Stimulated activated CD4-positive, alpha-beta T cell treated with anti-CD3 and anti-CD28 coated beads, Interleukin-2, amount 100 ng/mL, for 4 hours (primary cell): ENCODE measurements at regions not wholly inside any gene's neighbourhood (a gene's known extent, or its start where the extent isn't known, plus 50 kb on each side); places are given as distances from the start of the nearest gene placed in this dataset.

Source experiments
- DNase-seq: peaks from one replicate; pipeline ENCODE4 v3.0.0-alpha.2; 2020; ENCODE audit warnings: low read depth

DNA sequence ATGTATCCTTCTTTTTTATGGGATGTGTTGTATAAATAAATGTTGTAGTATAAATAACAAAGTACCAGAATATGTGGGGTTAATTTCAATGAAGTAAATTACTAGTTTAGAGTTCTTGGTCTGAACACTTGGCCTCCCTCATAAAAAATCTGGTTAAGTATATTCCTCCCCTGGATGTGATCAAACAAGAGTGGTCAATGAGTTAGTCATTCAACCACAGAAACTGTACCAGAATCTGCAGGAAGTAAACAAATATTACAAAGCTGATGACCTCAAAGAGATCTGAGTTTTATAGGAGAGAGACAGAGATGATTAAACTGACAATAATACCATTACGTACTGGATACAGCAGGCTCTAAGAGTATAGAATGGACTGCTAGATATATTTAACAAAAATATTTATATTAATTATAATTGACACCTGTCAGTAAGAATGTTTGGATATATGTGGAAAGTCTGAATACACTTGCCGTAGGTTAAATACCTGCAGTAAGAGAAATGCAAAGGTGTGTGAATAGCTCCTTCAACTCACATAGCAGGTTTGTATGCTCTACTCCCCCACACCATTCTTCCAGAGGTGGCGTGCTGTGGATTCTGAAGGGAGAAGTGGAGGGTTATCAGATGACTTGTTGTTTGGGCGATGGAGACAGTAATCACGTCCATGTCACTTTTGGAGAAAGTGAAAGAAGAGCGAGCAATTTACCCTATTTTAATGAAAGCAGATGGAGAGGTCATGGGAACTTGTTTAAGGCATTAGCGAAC, 108.3 kb upstream of the LRATD1 start:
- DNase-seq: no peak

DNA sequence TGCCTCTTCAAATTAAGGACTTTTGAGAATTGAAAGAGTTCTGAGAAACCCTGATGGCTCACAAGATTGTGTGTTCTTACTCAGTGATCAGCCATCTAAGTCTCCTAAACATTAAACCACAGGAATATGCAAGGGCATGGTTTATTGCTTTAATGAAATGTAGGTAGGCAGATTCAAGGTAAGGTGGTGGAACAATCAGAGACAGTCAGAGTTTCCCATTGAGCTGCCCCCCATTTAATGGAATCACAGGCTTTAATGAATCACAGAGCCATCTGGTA, 107.8 kb upstream of the LRATD1 start:
- no peak for DNase-seq

DNA sequence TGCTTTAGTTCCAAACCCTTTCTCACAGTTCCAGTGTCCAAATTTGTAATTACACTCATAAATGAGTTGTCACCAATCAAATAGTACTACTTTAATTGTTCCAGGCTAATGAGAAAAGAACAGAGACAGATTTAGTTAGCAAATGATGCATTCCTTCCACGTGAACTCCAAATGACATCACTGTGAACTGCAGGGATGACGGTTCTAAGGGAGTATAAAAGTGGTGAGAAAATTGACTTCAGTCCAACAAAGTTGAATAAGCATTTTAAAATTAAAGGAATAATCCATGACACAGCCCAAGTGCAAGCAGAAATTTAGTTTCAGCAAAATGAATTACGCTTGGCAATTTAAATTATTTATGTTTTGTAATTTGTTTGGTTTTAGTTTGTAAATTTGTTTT, 102.0 kb upstream of the LRATD1 start:
- DNase-seq: no peak

DNA sequence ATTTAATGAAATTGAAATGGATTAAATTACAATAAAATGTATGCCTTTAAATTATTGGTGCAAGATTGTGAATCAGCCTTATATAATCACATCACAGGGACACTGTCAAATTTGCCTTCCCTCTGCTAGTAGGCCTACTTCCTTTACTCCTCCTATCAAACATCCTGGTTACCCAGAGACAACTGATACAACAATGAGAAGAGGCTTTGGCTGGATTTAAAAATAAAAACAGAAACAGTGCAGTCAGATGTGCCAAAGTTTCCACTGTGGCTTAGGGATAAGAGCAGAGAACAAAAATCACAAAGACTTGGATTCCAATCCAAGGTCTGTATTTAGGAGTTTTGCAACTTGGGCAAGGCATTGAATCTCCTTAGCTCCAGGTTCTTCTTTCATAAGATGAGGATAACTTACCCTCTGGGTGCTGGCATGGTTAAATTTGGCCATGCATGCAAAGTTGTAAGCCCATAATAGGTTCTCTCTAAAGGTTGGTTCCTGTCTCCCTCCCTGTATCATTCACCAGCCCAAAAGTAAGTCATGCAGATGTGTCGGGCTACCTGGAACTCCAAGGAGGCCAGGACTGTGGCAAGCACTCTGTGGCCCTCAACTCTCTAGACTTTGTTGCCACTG, 99.3 kb upstream of the LRATD1 start:
- no peak for DNase-seq

DNA sequence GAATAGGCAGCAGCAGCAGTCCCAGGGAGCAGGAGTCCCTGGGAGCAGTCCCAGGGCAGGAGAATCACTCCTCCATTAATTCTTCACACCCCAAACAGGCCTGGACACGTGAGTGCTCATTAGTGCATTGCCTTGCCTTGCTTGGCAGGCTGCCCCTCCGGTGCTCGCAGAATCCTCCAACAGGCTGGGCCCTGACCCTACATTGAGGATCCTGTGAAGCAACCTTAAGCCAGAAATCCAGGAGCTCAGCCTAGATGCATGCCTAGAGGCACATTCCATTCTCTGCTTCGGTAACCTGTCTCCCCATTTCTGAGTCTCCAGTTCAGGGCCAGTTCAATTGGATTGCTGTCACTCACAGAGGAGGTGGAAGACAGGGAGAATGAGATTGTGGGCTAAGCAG, 97.4 kb upstream of the LRATD1 start:
- DNase-seq: no peak

DNA sequence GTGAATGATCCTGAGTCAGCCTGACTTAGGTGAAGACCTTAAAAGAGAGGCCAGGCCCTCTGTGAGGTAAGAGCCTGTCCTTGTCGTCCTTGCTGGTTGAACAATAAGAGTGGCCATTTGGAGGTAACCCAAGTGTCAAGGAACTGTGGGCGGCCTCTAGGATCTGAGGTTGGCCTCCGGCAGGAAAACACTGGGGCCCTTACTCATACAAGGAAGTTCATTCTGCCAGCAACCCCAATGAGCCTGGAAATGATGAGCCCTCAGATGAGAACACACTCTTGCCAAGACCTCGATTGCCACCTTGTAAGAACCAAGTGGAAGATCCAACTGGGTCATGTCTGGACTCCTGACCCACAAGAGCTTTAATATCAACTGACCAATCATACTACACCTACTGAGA, 95.5 kb upstream of the LRATD1 start:
- no peak for DNase-seq

DNA sequence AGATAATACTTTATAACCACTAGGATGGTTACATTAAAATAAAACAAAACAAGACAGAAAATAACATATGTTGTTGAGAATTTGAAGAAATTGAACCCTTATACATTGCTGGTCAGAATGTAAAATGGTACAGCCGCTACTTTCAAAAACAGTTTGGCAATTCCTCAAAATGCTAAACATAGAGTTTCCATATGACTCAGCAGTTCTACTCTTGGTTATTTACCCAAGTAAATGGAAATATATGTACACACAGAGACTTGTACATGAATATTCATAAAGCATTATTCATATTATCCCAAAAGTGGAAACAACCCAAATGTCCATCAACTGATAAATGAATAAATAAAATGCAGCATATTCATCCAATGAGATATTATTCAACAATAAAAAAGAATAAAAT, 92.5 kb upstream of the LRATD1 start:
- DNase-seq: no peak

DNA sequence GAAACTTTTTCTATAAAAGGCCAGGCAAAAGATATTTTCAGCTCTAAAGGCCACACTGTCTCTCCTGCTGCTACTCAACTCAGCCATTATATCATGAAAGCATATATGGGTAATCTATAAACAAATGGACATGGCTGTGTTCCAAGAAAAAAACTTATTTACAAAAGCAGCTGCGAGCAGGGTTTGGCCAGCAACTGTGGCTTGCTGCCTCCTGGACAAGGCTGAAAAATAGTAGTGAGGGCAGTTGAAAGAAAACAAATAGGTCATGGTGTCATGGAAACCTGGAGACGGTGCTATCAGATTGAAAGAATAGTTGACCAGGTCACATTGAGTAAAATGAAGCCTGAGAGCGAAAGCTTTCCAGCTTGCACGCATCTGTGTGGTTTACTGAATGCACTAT, 89.2 kb upstream of the LRATD1 start:
- no peak for DNase-seq

DNA sequence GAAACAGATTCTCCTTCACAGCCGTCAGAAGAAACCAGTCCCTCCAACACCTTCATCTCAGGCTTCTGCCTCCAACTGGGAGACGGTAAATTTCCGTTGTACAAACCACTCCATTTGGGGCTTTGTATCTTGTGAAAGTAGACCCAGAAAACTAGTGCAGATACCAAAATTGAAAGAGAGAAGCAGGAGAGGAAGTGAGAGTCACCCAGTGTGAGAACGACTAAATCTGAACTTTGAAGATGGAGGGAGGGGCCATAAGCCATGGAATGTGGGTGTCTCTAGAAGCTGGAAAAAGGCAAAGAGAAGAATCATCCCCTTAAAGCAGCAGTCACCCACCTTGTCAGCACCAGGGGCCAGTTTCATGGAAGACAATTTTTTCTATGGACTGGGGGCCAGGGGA, 88.3 kb upstream of the LRATD1 start:
- DNase-seq: no peak

DNA sequence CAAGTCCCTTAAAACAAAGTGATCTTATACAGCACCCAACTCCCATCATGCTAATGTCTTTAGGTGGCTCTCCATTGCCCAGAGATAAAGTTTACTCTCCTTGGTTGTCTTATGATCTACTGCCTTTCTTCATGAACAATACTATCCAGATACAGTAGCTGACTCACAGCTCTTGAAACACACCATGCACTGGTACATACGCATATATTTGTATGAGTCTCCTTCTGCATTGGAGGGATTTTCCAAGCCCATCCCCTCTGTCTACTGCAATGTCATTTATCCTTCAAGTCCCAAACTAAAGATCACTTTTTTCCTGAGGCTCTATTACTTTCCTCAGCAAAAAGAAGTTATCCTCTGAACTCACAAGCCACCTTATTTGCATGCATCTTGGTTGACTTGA, 84.7 kb upstream of the LRATD1 start:
- no peak for DNase-seq

DNA sequence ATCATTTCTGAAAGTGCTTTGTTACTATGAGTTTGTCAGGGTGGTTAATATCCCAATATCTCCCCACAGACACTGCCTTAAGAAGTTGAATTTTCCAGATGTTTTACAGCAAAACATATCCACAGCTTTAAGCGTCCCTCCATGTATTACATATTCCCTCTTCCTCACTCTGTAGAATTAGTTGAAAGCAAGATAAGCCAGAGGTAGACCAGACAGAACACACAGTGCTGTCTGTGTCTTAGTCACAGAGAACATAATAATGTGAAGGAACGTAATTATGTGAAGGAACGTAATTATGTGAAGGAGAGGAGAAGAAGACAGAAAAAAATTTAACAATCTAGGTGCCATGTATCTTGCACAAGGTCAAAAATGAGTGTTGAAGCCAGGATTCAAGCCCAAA, 81.9 kb upstream of the LRATD1 start:
- no peak for DNase-seq

DNA sequence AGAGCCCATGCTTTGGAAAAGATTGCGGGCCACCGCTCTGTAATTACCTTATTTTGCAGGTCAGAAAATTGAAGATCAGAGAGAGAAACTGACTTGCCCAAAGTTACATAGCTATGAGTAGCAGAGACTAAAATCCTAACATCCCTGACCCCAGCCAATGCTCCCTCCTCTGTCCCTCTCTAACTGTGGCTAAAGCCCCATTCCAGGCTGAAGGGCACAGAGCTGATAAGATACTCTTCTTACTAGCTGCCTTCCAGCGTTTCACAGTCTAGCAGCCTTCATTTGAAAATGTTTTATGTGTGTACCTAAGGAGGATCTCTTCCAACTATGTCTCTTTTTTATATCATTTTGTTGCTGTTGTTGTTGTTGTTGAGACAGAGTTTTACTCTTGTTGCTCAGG, 81.4 kb upstream of the LRATD1 start:
- DNase-seq: no peak

DNA sequence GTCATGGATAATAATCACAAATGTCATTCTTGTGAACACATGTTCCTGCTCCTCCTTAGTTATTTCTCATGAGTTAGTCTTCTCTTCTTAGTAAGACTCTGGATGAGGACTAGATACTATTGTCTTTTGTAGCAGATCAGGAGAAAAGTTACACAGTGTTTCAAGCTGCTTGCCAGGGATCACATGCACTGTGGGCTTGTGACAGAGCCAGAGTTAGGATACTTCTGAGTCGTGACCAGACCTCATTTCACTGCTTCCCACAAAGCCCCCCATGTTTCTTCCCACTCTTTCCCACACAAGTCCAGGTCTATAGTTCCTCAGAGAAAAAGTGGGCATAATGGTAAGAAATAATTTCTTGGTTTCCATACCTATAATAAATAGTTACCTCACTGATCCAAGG, 80.2 kb upstream of the LRATD1 start:
- DNase-seq: no peak

DNA sequence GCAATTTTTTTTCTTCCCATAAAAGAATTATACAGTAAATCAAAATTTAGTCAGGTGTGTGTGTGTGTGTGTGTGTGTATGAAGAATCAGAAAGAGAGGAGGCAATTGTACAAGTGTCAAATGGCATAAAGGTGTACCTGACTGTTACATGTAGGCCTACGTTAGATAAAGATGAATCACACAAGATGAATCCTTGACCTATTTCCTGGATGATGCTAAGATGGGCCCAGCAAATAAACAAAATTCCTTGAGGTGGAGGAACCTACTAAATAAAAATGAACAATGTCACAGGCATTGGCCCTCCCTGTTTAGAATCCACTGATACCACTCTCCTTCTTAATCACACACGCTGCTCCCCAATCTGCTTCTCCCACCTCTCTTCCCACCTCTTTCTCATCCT, 79.7 kb upstream of the LRATD1 start:
- DNase-seq: no peak

DNA sequence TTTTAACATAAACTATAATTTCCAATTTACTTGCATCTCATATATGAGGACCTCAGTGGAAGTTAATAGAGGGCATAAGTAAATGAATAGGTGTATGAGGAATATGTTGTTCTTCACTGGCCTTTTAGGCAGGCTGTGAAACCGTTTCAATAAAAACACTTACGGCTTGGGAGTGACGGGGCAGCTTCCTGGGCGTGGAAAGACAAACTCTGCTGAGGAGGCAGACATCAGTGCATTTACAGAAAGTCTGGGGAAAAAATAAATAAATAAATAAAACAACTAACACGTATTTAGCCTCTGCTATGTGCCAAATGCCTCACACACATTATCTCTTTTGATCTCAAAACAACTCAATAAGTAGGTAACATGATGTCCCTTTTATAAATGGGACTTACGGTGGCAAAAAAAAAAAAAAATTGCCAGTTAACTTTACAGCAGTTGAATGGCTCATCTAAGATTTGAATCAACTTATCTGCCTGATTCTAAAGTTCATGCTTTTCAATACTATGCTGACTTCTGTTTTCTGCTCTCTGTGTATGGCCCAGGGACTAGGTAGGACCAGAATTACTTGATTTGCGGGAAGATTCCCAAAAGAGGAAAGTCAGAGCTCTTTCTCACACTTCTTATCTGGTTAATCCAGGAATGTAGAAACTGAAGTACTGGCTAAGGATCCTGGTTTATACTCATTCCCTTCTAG, 77.5 kb upstream of the LRATD1 start:
- no peak for DNase-seq

DNA sequence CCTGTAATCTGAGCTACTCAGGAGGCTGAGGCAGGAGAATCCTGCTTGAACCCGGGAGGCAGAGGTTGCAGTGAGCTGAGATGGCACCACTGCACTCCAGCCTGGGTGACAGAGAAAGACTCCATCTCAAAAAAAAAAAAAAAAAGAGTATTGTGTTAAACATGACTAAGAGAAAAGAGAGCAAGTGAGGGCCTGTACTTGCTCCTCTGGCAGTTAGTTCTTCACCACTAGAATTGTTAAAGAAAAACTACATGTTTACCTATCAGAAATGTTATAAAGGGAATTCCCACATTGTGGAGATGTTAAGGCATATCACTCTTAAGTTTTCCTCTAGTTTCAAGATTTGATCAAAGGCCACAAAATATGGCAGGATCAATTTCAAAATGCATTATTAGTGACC, 75.4 kb upstream of the LRATD1 start:
- no peak for DNase-seq

DNA sequence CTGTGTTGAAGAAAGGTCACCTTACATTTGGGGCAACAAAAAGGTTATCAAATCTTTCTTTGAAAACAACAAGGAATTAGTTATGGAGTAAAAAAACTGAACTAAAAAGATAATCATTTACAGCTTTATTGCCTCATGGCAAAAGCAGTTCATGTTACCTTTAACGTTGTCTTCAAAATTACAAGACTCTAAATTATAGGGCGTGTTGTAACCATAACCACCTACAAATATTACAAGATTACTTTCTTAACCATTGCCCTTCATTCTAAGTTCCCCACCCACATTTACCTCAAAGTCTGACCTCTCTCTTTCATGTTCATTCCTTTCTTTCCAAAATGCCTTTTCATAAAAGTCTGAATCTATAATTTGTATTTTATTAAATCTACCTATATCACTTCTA, 74.6 kb upstream of the LRATD1 start:
- no peak for DNase-seq

DNA sequence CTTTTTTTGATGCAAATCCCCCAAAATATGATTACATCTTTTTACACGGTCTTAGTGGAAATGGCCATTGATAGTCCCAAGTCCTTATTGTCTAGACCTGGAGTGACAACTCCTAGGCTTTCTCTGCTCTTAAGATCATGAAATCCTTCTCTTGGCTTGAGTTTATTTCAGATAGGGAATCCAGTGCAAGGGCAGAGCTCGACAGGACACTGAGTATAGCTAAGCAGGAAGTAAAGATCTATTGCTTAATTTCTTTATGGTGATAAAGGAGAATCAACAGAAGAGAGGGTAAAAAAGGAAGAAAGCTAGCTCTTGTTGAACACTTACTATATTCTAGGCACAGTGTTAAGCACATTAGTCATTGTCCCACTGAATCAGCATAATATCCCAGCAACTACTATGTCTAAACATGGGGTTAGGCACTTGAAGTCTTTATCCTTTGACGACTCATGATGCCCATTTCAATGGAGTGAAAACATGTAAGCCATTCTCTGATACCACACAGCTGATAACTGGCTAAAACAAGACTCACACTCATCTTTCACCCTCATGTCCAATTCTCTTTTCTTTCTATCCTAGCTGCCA, 74.1 kb upstream of the LRATD1 start:
- no peak for DNase-seq

DNA sequence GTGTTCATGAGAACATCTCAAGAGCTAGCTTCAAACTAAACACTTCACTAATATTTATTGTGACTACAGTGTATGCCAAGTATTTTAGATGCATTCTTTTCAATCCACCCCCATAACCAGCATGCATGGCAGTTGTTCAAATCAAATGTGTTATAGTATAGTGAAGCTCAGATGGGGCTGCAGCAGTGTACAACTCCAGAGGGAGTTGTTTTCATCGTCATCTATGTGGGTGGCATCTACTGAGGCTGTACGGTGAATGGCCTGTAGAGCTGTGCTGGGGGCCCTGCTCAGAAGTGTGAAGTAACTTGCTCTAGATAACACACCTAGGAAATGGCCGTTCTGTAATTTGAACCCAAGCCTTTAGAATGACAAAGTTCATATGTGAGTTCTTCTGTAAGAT, 71.8 kb upstream of the LRATD1 start:
- no peak for DNase-seq

DNA sequence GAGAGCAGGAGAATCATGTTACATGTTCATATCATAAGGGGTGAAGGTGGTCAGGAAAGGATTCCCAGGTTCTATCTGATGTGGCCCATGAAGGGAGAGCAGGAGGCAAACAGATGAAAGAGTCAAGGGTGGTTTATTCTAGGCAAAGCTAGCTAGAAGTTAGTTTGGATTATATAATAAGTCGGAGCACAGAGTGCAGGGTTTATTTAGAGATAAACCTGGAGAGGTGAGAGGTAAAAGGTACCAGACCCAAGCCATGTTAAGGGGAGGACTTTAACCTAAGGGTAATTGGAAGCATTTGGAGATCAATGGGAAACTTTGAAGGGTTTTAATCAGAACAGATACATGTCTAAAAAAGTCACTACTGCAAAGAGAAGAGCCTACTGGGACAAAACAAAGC, 69.2 kb upstream of the LRATD1 start:
- no peak for DNase-seq

DNA sequence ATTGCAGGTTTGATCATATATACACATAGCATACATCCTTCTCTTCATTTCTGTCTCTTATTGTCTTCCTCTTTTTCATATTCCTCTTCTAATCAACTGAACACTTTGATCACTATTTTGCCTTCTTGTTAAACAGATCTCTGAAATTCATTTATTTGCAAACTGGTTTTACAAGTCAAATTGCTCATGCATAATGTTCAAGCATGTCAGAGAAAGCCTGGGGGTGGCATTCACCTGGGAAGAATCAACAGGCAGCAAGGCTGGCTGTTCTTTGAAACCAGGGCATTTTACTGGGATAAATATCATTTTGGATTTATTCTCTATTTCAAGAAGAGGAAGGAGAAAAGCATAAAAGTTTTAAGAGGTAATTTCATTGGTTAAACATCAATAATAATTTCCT, 66.9 kb upstream of the LRATD1 start:
- DNase-seq: no peak

DNA sequence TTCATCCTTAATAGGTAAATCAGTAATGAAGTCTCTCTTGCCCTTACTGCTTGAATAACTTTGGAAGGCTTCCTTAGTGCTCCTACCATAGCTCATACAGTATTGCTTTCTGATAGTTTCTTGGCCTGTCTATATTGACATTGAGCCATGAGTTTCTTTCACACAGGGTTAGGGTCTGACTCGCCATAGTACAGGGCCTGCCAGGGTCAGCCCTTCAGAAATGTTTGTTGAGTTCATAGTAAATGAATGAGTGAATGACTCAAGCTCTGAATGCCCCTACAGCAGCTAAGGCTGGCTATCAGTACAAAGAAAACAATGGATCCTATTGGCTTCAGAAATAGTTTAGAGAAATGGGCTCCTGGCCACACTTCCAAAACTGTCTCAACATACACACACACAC, 65.0 kb upstream of the LRATD1 start:
- no peak for DNase-seq

DNA sequence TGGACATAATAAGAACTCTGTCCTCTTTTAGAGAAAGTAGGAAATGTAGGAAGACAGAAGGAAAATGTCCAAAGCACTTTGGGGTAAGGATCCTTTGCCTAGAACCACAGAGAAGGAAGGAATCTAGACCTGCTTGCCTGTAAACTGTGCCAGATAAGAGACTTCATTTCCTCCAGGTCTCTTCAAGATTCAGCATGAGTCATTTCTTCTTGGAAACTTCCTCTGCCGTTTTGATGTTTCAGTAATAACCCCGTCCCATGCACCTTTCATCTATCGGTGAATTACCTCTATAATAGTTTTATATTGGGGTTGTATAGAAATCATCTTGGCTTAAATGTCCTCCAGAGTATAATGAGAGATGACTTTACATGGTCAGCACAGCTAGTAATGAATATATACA, 63.2 kb upstream of the LRATD1 start:
- no peak for DNase-seq

DNA sequence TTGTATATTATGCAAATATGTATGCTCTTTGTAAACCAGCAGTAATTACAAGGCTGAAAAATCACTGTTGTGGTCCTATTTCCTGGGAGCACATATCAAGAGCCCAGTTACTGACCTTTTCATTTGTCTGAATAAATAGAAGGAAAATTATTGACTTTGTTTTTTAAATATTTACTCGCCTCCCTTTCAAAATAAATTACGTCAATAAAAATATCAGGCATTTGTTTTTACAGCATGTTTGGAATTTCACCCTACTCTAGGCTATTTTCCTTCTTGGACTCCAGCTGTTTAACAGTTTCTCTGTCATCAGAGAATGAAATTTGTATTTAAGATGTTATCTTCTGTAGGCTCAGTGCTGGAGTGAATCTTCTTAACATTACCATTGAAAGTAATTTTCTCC, 59.9 kb upstream of the LRATD1 start:
- DNase-seq: no peak
